Natural killer cell treated with Interleukin-12 subunit alpha and Interleukin-12 subunit beta and Interleukin-15 and Interleukin-18, amount 100 ng/mL, for 72 hours (primary cell): ENCODE measurements at regions not wholly inside any gene's neighbourhood (a gene's known extent, or its start where the extent isn't known, plus 50 kb on each side); places are given as distances from the start of the nearest gene placed in this dataset.

Experiments
- ATAC-seq, 2 donors: fragments of 150-1000 bp; cut with Tn5 transposase in 1 of 2; sonication (Bioruptor Pico), chemical (Tn5 transposase) in 1 of 2; 2 replicates each; pipeline ENCODE4 v1.10.0; 2021
- DNase-seq: peaks from one replicate; pipeline ENCODE4 v3.0.0; 2022; ENCODE audit warnings: low spot score
- H3K27ac Mint-ChIP-seq, 2 donors: 1 replicate in 1 of 2; 2 replicates in 1 of 2; pipeline ENCODE4 v1.8.0; 2022; ENCODE audit warnings: mixed read lengths in 2 of 2, mild to moderate bottlenecking in 1 of 2, moderate library complexity in 1 of 2
- H3K27me3 Mint-ChIP-seq, 2 donors: 1 replicate in 1 of 2; 2 replicates in 1 of 2; pipeline ENCODE4 v1.8.0; 2022; ENCODE audit warnings: mixed read lengths in 2 of 2
- H3K36me3 Mint-ChIP-seq: one replicate; pipeline ENCODE4 v1.8.0; 2022; ENCODE audit warnings: mixed read lengths
- H3K4me1 Mint-ChIP-seq, 2 donors: 1 replicate in 1 of 2; 2 replicates in 1 of 2; pipeline ENCODE4 v1.8.0; 2022; ENCODE audit warnings: low read depth in 2 of 2, mixed read lengths in 2 of 2, mild to moderate bottlenecking in 1 of 2
- H3K4me3 Mint-ChIP-seq: one replicate; pipeline ENCODE4 v1.8.0; 2022; ENCODE audit warnings: mixed read lengths
- H3K9me3 Mint-ChIP-seq: 2 replicates; pipeline ENCODE4 v1.8.0; 2022; ENCODE audit warnings: mixed read lengths

- no peak overlapping the region for H3K4me3 Mint-ChIP-seq
- H3K27ac Mint-ChIP-seq: no peak overlapping the region
- H3K27me3 Mint-ChIP-seq: peaks cover 28 to 30% of the 10 kb centered on the region in 2 donors
- peaks cover 0 to 5% of the 10 kb centered on the region in 2 donors for H3K4me1 Mint-ChIP-seq
- DNase-seq (no peak), ATAC-seq (no peak)
- no peaks in the 10 kb centered on the region for H3K36me3 Mint-ChIP-seq
- no peaks in the 10 kb centered on the region for H3K9me3 Mint-ChIP-seq
Measured at GRCh38 chr17:36661047-36661666, 59.8 kb downstream of the MRM1 start.

GRCh38 chr17:36661688-36662087 lies 60.3 kb downstream of the MRM1 start:
- no peaks in the 10 kb centered on the region for H3K36me3 Mint-ChIP-seq
- ATAC-seq: no peak
- H3K9me3 Mint-ChIP-seq: no peaks in the 10 kb centered on the region
- peaks cover 0 to 5% of the 10 kb centered on the region in 2 donors for H3K4me1 Mint-ChIP-seq
- H3K27ac Mint-ChIP-seq: no peak overlapping the region
- H3K27me3 Mint-ChIP-seq: peaks cover 26 to 30% of the 10 kb centered on the region in 2 donors
- no peak for DNase-seq
- no peak overlapping the region for H3K4me3 Mint-ChIP-seq

- H3K4me3 Mint-ChIP-seq: no peak overlapping the region
- H3K27ac Mint-ChIP-seq: no peak overlapping the region
- H3K36me3 Mint-ChIP-seq: no peaks in the 10 kb centered on the region
- no peaks in the 10 kb centered on the region for H3K9me3 Mint-ChIP-seq
- no peaks in the 10 kb centered on the region for H3K4me1 Mint-ChIP-seq
- ATAC-seq (no peak), DNase-seq (no peak)
- H3K27me3 Mint-ChIP-seq: peaks cover 19 to 25% of the 10 kb centered on the region in 2 donors
Measured at GRCh38 chr17:36665417-36665816, 64.0 kb downstream of the MRM1 start.

- Mint-ChIP-seq H3K27me3 (peaks cover 14 to 23% of the 10 kb centered on the region in 2 donors), H3K9me3 (no peaks in the 10 kb centered on the region), H3K4me3 (no peak overlapping the region), H3K27ac (no peak overlapping the region), H3K4me1 (peaks cover under 1 to 4% of the 10 kb centered on the region in 2 donors), H3K36me3 (no peaks in the 10 kb centered on the region)
- ATAC-seq (no peak), DNase-seq (no peak)
Measured at GRCh38 chr17:36667922-36668321, 66.5 kb downstream of the MRM1 start.

GRCh38 chr17:36668824-36669223 lies 67.4 kb downstream of the MRM1 start:
- DNase-seq: no peak
- Mint-ChIP-seq H3K27ac (no peak overlapping the region), H3K4me1 (peaks cover 6 to 13% of the 10 kb centered on the region in 2 donors), H3K36me3 (no peaks in the 10 kb centered on the region), H3K9me3 (no peaks in the 10 kb centered on the region), H3K4me3 (no peak overlapping the region), H3K27me3 (peaks cover 6 to 14% of the 10 kb centered on the region in 2 donors)
- no peak for ATAC-seq

- no peak for DNase-seq
Measured at GRCh38 chr17:36671144-36671543, 69.8 kb downstream of the MRM1 start.

GRCh38 chr17:36672403-36672918 lies 71.1 kb downstream of the MRM1 start:
- ATAC-seq (no peak), DNase-seq (no peak)
- Mint-ChIP-seq H3K4me1 (peaks cover 22 to 39% of the 10 kb centered on the region in 2 donors), H3K9me3 (no peaks in the 10 kb centered on the region), H3K27me3 (peaks cover 0 to 2% of the 10 kb centered on the region in 2 donors), H3K27ac (peak overlapping the region in 1 of 2 donors; percentile 1), H3K36me3 (no peaks in the 10 kb centered on the region), H3K4me3 (no peak overlapping the region)

More at GRCh38 chr17:36671144-36671543, 69.8 kb downstream of the MRM1 start:
- H3K27ac Mint-ChIP-seq: no peak overlapping the region
- no peak for ATAC-seq
- no peaks in the 10 kb centered on the region for H3K36me3 Mint-ChIP-seq
- H3K27me3 Mint-ChIP-seq: peaks cover 4% of the 10 kb centered on the region in 2 donors
- H3K4me3 Mint-ChIP-seq: no peak overlapping the region
- no peaks in the 10 kb centered on the region for H3K9me3 Mint-ChIP-seq
- peaks cover 21 to 34% of the 10 kb centered on the region in 2 donors for H3K4me1 Mint-ChIP-seq

GRCh38 chr17:36673068-36673467 lies 71.7 kb downstream of the MRM1 start:
- ATAC-seq (no peak), DNase-seq (no peak)
- Mint-ChIP-seq H3K4me1 (peaks cover 22 to 39% of the 10 kb centered on the region in 2 donors), H3K36me3 (no peaks in the 10 kb centered on the region), H3K4me3 (no peak overlapping the region), H3K27ac (peak overlapping the region; percentile 1 to 17), H3K27me3 (peaks cover 0 to 2% of the 10 kb centered on the region in 2 donors), H3K9me3 (no peaks in the 10 kb centered on the region)

GRCh38 chr17:36673637-36674277 lies 72.4 kb downstream of the MRM1 start:
- peaks cover 22 to 39% of the 10 kb centered on the region in 2 donors for H3K4me1 Mint-ChIP-seq
- no peak for DNase-seq
- H3K9me3 Mint-ChIP-seq: no peaks in the 10 kb centered on the region
- no peaks in the 10 kb centered on the region for H3K36me3 Mint-ChIP-seq
- H3K27ac Mint-ChIP-seq: peak overlapping the region in 1 of 2 donors; percentile 17
- peak in 1 of 2 donors; percentile 48 for ATAC-seq
- H3K27me3 Mint-ChIP-seq: peaks cover 0 to 2% of the 10 kb centered on the region in 2 donors
- no peak overlapping the region for H3K4me3 Mint-ChIP-seq

- ATAC-seq (peak; percentile 33 to 77), DNase-seq (no peak)
- Mint-ChIP-seq H3K9me3 (no peaks in the 10 kb centered on the region), H3K36me3 (no peaks in the 10 kb centered on the region), H3K4me1 (peaks cover 22 to 39% of the 10 kb centered on the region in 2 donors), H3K27ac (peak overlapping the region in 1 of 2 donors; percentile 17), H3K4me3 (no peak overlapping the region), H3K27me3 (peaks cover 0 to 3% of the 10 kb centered on the region in 2 donors)
Measured at GRCh38 chr17:36674278-36674650, 72.9 kb downstream of the MRM1 start.

GRCh38 chr17:36675250-36675649 lies 73.9 kb downstream of the MRM1 start:
- Mint-ChIP-seq H3K27me3 (peaks cover 0 to 4% of the 10 kb centered on the region in 2 donors), H3K4me1 (peaks cover 22 to 39% of the 10 kb centered on the region in 2 donors), H3K4me3 (no peak overlapping the region), H3K36me3 (no peaks in the 10 kb centered on the region), H3K9me3 (no peaks in the 10 kb centered on the region), H3K27ac (no peak overlapping the region)
- no peak for DNase-seq
- ATAC-seq: peak in 1 of 2 donors; percentile 37

GRCh38 chr17:36675786-36676185 lies 74.4 kb downstream of the MRM1 start:
- H3K27ac Mint-ChIP-seq: no peak overlapping the region
- no peak for DNase-seq
- H3K9me3 Mint-ChIP-seq: no peaks in the 10 kb centered on the region
- peaks cover 22 to 39% of the 10 kb centered on the region in 2 donors for H3K4me1 Mint-ChIP-seq
- ATAC-seq: no peak
- peaks cover 0 to 4% of the 10 kb centered on the region in 2 donors for H3K27me3 Mint-ChIP-seq
- H3K4me3 Mint-ChIP-seq: no peak overlapping the region
- H3K36me3 Mint-ChIP-seq: no peaks in the 10 kb centered on the region

- Mint-ChIP-seq H3K4me1 (peaks cover 11 to 17% of the 10 kb centered on the region in 2 donors), H3K4me3 (no peak overlapping the region), H3K9me3 (no peaks in the 10 kb centered on the region), H3K27ac (no peak overlapping the region), H3K36me3 (no peaks in the 10 kb centered on the region), H3K27me3 (peaks cover 0 to 4% of the 10 kb centered on the region in 2 donors)
- ATAC-seq (no peak), DNase-seq (no peak)
Measured at GRCh38 chr17:36679815-36680467, 78.6 kb downstream of the MRM1 start.

- H3K27ac Mint-ChIP-seq: no peak overlapping the region
- H3K4me1 Mint-ChIP-seq: peaks cover 5 to 9% of the 10 kb centered on the region in 2 donors
- no peaks in the 10 kb centered on the region for H3K9me3 Mint-ChIP-seq
- H3K27me3 Mint-ChIP-seq: peaks cover 0 to 4% of the 10 kb centered on the region in 2 donors
- DNase-seq (no peak), ATAC-seq (no peak)
- no peak overlapping the region for H3K4me3 Mint-ChIP-seq
- H3K36me3 Mint-ChIP-seq: no peaks in the 10 kb centered on the region
Measured at GRCh38 chr17:36680701-36681202, 79.4 kb downstream of the MRM1 start.
